Activated CD8-positive, alpha-beta memory T cell treated with anti-CD3 and anti-CD28 coated beads, Interleukin-2, amount 50 U/mL, for 24 hours (primary cell): ENCODE measurements at regions not wholly inside any gene's neighbourhood (a gene's known extent, or its start where the extent isn't known, plus 50 kb on each side); places are given as distances from the start of the nearest gene placed in this dataset.

Experiments used
- DNase-seq: peaks from one replicate; pipeline ENCODE4 v3.0.0-alpha.2; 2020; ENCODE audit errors: extremely low read depth

DNA sequence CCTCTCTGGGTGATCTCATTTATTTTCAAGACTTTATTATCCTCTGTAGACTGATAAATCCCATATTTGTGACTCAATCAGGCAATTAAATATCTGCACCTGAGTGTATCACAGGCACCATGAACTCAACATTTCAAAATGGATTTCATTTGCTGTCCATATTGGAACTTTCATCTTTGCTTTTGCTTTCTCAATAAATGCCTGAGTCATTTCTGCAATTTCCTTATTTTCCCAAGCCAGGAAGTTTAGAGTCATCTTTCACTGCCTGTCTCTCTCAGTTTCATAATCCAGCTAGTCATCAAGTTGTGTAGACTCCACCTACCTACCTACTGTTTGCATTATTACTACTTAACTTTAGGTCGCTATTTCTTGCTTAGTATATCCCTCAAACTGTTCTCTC, 540.9 kb downstream of the LMO4 start:
- no peak for DNase-seq

DNA sequence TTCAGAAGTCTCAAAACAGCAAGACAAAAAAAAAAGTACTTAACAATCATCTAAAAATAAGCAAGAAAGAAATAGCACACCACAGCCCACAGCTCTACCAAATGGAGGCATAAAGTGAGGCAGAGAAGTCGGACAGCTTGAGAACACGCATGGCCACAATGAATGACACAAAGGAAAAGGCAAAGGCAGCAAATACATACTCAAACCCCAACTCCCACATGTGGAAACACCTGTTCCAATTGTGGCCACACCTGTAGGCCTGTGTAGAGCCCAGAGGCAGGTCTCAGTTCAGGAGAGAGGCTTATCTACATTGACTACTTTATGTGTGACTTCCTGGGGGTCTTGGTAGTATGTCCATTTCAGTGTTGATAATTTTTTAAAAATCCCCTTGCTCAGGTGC, 543.5 kb downstream of the LMO4 start:
- DNase-seq = no peak

DNA sequence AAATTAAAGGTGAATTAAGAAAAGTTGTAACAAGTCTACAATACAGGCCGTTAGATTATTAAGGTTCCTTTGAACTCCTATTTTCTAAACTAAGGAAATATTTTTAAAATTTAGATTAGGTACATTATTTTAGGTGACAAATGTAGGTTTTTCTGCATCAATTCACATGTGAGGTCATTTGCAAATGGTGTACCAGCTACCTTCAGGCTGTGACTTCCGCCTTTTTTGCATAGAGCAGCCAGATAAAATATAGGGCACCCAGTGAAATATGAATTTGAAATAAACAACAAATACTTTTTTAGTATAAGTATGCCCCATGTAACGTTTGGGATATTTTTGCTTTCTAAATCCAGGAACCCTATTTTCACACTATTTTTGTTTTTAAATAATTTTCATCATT, 544.0 kb downstream of the LMO4 start:
- DNase-seq = no peak

DNA sequence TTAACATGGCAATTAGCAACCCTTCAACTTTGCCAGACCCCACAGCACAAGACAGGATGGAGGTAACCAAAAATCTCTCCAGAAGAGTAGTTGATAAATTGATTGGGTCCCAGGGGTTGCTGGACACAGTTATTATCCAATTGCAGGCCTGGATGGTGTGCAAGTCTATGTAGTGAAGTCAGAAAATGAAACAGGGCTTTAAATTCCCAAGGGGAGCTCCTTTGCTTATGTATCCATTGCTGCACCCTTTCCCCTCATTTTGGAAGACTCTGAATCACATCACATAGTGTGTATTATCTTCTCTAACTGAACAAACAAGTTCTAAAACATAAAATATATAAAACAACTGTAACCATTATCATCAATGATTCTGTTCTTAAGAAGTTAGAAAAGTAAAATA, 550.2 kb downstream of the LMO4 start:
- no peak for DNase-seq

DNA sequence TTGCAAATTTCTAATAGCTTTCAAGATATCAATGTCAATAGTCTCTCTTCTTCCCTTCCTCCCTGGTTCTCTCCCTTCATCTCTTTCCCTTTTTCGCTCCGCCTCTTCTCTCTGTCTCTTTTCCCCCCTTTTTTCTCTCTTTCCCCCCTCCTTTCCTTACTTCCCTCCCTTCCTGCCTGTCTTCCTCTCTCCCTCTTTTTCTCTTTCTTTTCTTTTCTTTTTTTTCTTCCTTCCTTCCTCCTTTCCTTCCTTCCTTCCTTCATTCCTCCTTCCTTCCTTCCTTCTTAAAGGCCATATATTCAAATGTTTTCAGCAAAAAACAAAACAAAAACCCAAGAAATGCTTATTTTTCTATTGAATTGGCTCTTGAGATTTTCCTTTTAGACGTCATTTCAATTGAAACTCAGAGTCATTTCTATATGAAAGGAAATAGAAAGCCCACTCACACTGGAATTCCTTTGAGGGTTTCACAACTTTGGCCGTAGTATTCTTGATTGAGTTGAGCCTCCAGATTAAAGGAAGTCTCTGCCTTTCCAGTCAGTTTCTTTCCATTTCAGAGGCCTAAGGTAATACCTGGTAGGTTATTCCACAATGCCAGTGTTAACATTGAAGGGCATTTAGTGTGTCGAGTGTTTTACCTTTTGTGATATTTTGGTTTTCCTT, 551.5 kb downstream of the LMO4 start:
- DNase-seq = no peak

DNA sequence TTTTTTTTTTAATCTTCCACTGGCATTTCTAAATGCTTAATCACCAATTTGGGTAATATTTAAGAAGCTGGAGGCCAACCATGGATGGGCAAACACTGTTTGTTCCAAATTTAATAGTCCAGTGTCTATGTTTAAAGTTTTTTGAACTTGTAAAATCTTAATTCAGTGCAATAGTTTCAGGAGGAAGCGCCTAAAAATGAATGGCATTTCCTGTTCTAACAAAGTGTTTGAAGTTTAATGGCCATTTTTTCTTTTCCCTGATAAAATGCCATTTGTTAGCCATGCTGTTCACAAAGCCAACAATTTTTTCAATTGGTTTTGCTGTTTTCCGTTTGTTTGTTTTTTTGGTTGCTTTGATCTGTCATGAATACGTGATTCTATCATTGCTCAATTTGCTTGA, 552.1 kb downstream of the LMO4 start:
- no peak for DNase-seq

DNA sequence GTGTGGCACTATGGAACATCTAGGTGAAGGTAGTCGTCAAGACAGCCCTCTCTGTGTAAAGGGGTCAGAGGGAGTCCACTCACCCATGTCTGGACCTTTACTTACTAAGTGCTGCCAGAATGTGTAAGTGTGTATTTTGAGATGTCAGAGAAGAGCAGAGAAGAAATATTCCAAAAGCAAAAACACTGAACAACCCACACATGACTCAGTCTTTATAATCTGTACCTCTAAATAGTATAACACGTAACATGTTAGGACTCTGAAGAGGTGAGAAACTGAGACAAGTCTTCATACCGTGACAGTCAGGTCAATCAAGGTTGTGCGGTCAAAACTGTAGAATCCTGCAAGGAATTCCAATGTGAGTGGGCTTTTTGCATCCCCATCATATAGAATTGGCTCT, 555.2 kb downstream of the LMO4 start:
- no peak for DNase-seq

DNA sequence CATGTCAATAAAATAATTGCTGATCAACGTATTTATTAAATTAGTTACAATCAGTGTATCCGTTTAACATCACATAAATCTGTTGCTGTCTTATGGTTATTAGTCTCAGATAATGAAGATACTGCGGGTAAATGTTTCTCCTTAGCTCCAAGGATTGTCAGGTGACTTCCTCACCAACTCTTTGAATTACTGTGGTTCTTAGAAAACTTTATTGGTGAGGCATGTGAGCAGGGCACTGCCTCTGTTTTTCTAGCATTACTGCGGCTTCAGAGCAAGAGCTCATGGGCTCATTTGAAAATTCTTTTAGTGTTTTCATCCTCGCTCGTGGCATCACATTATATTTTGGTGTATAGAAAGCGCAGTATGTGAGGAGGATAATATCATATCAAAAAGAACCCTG, 555.9 kb downstream of the LMO4 start:
- DNase-seq = no peak

DNA sequence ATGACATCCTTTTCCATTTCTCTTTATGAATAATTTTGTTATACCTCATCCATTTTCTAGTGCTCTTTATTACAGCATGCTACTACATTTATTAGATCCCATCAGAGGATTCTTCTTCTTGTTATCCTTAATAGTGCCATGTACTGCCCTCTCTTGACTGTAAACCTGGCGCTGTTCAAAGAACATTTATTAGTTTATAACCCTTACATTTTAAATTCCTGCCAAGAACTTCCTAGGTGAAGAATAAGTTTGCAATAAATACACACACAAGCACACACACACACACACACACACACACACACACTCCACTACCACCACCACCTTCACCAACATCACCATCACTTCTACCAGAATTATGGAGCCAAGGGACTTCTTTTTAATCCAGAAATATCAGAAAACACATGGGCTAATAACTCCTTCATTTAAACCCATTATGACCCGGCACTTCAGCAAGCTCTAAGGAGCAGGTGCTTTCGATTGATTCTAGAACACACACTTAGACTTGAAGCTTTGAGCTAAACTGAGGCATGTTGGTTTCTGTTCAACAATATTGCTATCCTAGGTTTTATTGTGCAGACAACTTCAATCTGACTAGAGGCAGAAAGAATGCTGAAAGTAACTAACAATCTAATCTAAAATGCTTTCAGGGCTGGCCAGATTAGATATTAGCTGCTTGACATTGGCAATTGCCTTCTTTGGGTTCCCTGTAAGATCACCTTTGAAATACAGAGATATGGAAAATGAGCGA, 556.8 kb downstream of the LMO4 start:
- DNase-seq = no peak

DNA sequence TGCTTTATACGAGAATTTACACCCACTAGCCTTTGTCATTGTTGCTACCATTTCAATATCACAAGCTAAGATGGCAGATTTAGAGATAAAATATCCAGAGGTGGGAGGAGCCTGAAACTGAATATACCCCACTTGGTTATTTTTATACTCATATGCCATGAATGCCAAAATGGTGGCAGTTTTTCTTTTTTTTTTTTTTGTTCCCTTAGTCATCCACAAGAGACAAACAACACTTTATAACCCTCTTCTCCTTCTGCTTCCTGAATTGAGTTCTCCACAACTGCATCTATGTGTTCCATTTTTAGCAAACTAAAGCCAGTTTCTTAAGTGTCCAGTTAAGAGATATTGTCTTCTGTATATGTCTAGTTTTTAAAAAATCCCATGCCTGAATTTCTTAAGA, 558.4 kb downstream of the LMO4 start:
- DNase-seq = no peak

DNA sequence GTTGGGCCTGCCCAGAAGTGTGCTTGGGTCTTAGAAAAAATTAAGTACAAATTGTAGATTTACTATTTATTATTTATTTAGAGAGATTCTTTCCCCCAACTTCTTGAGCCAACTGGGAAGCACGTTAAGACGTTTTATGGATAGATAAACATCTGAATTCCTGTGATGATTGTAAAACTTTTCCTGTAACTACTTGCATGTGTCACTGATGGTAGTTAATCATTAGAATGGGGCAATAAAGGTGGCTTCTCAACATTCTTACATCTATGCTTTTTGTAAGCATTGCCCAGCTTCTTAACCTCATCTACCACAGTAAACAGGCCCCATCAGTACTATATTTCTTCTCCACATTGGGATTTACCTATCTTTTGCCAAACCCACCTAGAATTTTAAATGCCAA, 559.8 kb downstream of the LMO4 start:
- DNase-seq = no peak

DNA sequence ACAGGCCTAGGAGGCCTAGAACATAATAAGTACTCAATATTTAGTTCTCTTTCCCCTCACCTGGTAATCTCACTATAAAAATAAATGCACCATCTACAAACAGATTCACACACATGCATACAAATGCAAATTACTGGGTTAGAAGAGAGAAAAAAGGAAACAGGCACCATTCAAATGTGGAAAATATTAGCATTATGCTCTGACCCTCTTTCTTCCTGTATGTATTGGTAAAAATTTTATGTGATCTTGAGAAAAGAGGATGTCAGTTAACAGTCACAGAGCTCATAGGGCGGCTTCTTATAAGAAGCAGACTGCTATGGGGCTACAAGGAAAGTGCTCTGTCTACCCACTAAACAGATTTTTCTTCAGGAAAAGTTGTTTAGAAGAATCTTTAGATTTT, 565.4 kb downstream of the LMO4 start:
- no peak for DNase-seq

DNA sequence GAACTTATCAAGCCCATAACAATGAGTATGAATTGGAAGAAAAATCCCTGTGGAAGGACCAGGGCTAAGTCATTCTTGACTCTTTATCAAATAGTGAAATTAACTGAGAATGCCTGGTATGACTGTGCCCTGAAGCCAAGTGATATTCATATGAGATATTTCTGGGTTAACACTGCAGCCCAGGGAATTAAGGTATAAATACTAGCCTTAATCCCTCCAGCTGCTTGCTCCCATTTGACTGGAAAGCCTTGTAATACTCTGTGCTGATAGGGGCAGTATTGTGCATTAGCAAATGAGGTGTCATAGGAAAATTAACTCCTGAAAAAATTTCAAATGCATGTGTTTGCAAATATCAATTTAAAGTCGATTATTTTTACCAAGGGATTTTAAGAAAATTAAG, 568.8 kb downstream of the LMO4 start:
- DNase-seq = no peak

DNA sequence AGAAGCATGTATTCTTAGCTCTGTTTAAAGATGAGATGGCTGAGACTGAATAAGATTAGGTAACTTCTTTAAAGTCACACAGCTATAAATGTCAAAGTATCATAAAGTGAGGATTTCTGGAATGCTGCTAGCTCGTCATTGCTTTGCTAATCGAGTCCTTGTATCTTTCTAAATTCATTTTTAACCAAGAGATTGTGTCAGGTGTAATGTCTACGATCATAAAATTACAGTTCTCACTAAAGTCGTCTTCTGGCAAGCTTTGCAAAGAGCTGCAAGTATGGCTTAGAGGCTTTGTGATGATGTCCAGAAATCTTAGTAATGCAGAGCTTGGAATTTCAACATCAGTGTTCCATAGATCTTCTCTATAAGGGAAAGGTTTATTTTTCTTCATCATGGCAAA, 569.8 kb downstream of the LMO4 start:
- DNase-seq = no peak

DNA sequence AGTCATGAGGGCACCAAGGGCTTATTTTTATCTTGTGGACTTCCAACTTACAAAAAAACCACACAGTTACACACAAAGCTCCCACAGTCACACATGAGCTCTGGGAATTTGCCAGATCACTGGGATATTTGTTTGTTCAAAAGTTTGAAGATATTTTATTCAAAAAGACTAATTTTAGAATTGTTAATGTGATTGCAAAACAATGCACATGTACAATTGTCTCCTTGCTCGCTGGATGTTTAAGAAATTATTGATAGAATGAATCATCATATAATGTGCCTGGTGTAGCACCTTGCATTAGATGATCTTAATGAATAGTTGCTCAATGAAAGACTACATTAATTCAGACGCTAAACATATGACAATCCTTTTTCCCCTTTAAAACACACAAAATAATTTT, 570.3 kb downstream of the LMO4 start:
- no peak for DNase-seq

DNA sequence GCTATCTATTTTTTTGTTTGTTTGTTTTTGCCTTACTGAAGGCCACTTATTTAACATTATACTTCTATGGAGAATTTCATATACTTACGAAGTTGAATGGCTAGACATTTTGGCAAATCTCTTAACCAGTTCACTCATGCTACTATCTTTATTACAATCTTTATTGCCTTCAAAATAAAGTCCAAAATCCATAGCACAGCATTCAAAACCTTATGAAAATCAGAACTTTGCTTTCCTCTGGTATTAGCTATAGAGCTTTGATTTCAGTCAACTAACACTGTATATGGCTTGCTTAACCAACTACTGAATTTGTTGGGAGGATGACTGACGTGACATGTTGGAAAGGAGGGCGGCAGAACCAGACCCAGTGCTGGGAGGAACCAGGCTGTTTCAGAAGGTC, 571.1 kb downstream of the LMO4 start:
- no peak for DNase-seq

DNA sequence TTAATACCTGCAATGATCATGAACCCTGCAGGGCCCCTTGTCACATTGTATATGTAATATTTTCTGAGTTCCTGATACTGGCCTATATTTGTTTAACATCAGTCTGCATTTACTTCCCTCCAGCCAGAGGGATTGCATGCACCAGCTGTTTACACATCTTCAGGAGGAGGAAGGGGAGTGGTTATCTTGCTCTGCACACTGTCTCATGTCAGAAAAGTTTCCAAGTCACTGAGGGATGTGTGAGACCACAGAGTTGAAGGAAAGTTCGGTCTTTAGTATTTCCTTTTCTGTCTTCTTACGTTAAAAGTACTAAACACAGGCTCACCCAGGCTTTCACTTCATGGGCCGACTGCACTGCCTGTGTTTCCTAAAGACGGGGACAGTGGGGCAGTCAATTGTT, 574.1 kb downstream of the LMO4 start:
- DNase-seq = no peak

DNA sequence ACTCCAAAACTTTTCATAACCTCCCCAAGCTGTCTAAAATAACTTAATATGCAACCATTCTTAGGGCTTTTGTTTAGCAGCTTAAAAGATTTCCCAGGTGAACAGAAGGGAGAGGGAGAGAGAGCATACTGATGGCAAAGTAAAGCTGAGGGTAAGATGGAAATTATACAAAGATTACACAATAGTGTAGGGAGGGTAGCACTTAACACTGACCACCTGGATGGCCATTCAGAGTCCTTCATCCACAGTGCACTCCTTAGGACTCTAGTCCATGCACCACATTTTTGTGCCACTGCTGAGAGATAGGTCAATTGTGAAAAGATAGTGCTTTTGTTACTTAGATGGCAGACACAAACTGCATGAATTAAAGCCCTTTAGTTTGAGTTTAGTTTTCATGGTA, 574.6 kb downstream of the LMO4 start:
- no peak for DNase-seq

DNA sequence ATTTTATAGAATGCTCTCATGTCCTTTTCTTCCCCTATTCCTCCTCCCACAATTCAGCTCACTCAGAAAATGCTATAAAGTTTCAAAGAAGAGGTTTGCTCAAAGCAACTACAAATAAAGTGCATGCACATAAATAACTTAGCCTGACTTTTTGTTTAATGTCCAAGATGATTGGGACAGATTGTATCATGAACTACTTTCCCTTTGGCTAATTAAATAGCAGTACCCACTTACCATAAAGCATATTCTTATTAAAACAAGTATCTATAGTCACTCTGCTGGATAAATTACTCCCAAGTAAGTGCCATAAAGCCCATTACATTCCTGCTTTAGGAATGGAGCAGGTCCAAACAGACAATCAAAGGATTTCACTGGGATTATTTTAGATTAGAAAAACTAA, 576.0 kb downstream of the LMO4 start:
- DNase-seq = no peak

DNA sequence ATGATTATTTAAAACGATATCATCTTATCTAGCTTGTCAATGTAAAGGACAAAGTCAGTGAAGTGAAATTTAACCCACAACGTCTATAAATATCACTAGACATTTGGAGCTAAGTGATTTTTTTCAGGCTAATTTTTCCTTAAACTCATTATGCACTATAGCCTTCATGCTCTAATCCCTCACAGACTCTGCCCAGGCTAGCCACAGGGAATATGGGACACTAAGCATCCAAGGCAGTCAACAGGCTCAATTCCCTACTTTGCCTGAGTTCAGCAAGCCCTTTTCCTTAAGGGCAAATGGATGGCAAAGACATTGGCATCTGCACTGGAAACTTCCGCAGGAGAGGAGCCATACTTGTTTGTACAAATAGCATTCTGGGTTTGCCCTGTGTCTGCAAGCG, 577.0 kb downstream of the LMO4 start:
- no peak for DNase-seq

DNA sequence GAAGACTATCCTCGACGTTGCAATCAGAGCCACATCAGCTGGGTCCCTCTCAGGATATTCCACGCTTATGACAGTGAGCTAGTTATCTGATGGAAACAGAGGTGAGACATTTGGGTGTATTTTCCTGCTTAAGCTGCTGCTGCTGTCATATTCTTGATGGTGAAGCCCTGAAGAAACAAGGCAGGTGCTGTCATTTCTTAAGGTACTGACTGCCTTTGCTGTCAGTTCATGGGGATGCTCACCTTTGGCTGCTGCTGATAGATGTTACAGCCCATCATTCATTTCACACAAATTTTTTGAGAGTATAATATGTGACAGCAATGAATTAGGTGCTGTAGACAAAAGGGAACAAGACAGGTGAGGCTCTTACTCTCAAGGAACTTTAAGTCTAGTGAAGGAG, 577.4 kb downstream of the LMO4 start:
- DNase-seq = no peak

DNA sequence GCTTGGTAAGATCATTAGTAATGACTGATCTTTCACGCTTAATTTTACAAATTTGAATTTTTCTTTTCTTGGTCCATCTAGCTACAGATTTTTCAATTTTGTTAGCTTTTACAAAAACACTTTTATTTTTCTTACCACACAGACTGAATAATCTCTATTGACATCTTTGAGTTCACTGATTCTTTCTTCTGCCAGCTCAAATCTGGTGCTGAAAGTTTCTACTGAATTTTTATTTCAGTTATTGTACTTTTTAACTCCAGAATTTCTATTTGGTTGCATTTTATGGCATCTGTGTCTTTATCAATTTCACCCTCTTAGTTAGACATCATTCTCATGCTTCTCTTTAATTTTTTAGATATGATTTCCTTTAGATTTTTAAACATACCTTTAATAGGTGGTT, 584.7 kb downstream of the LMO4 start:
- no peak for DNase-seq

DNA sequence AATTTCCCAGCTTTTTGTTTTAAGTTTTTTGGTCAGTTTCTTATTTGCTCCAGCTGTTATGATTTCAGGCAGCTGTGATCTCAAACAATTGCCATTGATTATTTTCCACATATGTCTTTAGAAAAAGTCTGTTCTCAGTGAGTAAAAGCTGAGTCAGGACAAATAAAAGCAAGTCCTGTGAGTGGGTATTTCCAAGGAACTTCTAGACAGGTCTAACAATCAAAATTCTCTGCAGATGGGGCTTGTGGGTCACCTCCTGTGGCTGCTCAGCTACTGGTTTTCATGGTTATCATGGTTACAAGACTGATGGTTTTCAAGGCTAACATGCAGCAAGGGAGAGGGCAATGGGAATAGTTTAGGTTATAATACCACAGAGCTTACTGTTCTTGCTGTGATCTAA, 585.7 kb downstream of the LMO4 start:
- no peak for DNase-seq

DNA sequence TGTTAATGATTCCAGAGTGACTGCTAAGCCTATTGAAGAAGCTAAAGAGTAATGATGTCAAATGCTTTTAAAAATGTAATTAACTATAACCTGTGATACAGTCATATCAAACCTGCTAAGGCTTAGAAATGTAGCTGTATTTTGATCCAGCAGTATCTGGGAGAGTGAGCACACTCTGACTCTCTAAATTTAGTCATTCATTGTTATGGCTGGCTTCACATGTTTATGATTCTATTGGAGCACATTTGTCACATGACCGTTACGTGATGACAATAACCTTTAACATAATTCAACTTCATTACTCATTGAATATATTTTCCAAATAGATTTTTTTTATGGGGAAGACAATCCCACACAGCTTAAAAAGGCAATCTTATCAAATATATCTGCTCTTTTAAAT, 587.1 kb downstream of the LMO4 start:
- no peak for DNase-seq
